WERI-Rb-1 (cell line): ENCODE measurements at regions not wholly inside any gene's neighbourhood (a gene's known extent, or its start where the extent isn't known, plus 50 kb on each side); places are given as distances from the start of the nearest gene placed in this dataset.

Experiments
- DNase-seq: peaks from one replicate; pipeline ENCODE4 v3.0.0-alpha.2; 2020
- H3K27ac ChIP-seq: fragments of 250-450 bp; sonication (Bioruptor Pico); 2 replicates; pipeline ENCODE4 v1.5.1; 2020; ENCODE audit warnings: mild to moderate bottlenecking, moderate library complexity
- H3K27me3 ChIP-seq: fragments of 250-450 bp; sonication (Bioruptor Pico); 2 replicates; pipeline ENCODE4 v1.5.1; 2021; ENCODE audit warnings: mild to moderate bottlenecking, low read depth, moderate library complexity; ENCODE audit not compliant: insufficient read depth, severe bottlenecking
- H3K36me3 ChIP-seq: fragments of 250-450 bp; sonication (Bioruptor Pico); 2 replicates; pipeline ENCODE4 v1.5.1; 2020; ENCODE audit warnings: mild to moderate bottlenecking, moderate library complexity
- H3K4me3 ChIP-seq: 2 replicates; pipeline ENCODE4 v1.5.1; 2011; ENCODE audit warnings: low read depth, mild to moderate bottlenecking, control low read depth, low read length
- H3K9me3 ChIP-seq: fragments of 250-450 bp; sonication (Bioruptor Pico); 2 replicates; pipeline ENCODE4 v1.5.1; 2021; ENCODE audit warnings: mild to moderate bottlenecking, moderate library complexity; ENCODE audit not compliant: severe bottlenecking
- TF ChIP-seq, protein P1 (sequence below): IDR thresholded peaks from 2 replicates; pipeline ENCODE4 v1.5.1; 2011; ENCODE audit warnings: low read depth, mild to moderate bottlenecking, control low read depth, inconsistent platforms, low read length

DNA sequence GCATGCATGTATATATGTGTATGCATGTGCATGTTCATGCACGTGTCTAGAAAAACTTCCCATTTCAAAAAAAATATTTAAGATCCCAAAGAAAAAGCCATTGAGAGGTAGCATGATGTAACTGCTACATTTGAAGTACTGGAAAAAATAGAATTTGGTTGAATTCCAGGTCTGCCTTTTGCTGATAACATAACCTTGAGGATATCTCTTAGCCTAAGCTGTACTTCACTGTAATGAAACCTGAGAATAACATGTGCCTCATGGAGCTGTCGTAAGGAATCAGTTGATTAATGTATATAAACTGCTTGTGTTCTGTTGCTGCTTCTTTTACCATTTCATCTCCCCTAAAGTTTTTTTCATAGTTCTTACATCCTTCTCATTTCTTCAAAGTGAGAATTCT lies 351.8 kb downstream of the GRIA2 start:
- DNase-seq: no peak
- Histone ChIP-seq H3K4me3 (no peak overlapping the region), H3K27ac (no peak overlapping the region), H3K27me3 (no peaks in the 10 kb centered on the region), H3K36me3 (no peaks in the 10 kb centered on the region), H3K9me3 (no peaks in the 10 kb centered on the region)
- TF ChIP-seq, protein P1, sequence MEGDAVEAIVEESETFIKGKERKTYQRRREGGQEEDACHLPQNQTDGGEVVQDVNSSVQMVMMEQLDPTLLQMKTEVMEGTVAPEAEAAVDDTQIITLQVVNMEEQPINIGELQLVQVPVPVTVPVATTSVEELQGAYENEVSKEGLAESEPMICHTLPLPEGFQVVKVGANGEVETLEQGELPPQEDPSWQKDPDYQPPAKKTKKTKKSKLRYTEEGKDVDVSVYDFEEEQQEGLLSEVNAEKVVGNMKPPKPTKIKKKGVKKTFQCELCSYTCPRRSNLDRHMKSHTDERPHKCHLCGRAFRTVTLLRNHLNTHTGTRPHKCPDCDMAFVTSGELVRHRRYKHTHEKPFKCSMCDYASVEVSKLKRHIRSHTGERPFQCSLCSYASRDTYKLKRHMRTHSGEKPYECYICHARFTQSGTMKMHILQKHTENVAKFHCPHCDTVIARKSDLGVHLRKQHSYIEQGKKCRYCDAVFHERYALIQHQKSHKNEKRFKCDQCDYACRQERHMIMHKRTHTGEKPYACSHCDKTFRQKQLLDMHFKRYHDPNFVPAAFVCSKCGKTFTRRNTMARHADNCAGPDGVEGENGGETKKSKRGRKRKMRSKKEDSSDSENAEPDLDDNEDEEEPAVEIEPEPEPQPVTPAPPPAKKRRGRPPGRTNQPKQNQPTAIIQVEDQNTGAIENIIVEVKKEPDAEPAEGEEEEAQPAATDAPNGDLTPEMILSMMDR: no peak

DNA sequence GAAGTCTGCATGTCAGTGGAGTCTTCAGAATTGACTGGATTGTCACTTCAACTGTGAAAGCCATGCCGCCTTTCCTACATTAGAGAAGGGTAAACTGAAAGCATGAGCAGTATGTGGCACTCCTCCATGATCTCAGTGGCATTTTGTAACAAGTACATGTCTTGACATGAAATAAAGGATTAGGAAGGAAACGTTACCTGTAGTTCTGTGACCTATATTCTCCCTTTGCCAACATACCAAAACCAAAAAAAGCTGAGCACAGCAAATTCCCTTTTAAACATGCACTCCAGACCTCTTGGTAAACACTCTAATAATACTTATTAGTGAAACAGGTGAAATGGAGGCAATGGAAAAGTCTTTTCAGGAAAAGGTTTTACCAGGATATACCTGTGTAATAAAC lies 344.2 kb downstream of the GRIA2 start:
- H3K36me3 ChIP-seq: no peaks in the 10 kb centered on the region
- TF ChIP-seq, protein P1: no peak
- no peaks in the 10 kb centered on the region for H3K9me3 ChIP-seq
- DNase-seq: no peak
- no peaks in the 10 kb centered on the region for H3K27me3 ChIP-seq
- H3K27ac ChIP-seq: no peak overlapping the region
- no peak overlapping the region for H3K4me3 ChIP-seq

DNA sequence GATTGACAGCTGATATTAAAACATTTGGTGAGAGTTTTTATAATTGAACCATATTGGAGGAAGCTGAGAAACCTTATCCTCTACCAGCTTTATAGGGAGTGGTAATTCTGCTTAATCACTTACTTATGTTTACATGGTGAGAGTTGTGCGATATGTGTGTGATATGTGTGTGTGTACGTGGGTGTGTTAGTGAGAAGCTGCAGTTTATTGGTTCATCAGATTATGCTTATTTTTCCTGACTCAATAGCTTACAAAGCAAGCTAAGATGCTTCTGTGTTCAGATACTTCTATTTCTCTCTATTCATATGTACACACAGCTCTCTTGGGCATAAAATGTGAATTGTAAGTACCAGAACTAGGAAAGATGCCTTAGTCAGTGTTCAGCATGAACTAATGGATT lies 343.7 kb downstream of the GRIA2 start:
- Histone ChIP-seq H3K36me3 (no peaks in the 10 kb centered on the region), H3K27me3 (no peaks in the 10 kb centered on the region), H3K4me3 (no peak overlapping the region), H3K27ac (no peak overlapping the region), H3K9me3 (no peaks in the 10 kb centered on the region)
- TF ChIP-seq, protein P1: no peak
- no peak for DNase-seq

DNA sequence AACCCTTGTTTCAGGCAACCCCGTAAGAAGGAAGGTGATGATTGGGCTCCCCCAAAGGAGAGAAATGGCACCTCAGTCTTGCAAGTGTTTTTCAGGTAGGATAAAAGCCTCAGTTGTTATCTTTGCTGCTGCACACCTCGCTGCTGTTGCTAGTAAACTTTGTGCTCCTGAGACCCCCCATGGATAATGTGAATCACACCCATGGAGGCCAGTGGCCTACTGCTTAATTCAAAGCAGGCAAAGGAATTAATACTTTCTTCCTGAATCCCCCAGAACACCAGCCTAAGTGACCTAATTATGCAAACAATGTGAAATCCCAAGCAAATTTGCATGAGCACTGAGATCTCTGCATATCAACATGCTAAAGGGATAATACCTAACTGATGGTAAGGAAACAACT lies 337.5 kb downstream of the GRIA2 start:
- Histone ChIP-seq H3K36me3 (no peaks in the 10 kb centered on the region), H3K27ac (no peak overlapping the region), H3K9me3 (no peaks in the 10 kb centered on the region), H3K27me3 (no peaks in the 10 kb centered on the region), H3K4me3 (no peak overlapping the region)
- TF ChIP-seq, protein P1: no peak
- DNase-seq: no peak

DNA sequence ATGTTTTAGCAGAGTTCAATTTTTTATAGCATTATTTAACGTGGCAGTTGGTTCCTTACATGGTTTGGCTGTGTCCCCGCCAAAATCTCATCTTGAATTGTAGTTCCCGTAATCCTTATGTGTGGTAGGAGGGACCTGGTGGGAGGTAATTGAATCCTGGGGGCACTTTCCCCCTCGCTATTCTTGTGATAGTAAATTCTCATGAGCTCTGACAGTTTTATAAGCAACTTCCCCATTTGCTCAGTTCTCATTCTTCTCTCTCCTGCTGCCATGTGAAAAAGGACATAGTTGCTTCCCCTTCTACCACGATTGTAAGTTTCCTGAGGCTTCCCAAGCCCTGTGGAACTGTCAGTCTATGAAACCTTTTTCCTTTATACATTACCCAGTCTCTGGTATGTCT lies 329.5 kb downstream of the GRIA2 start:
- Histone ChIP-seq H3K27me3 (no peaks in the 10 kb centered on the region), H3K36me3 (no peaks in the 10 kb centered on the region), H3K27ac (no peak overlapping the region), H3K9me3 (no peaks in the 10 kb centered on the region), H3K4me3 (no peak overlapping the region)
- no peak for DNase-seq
- TF ChIP-seq, protein P1: no peak

DNA sequence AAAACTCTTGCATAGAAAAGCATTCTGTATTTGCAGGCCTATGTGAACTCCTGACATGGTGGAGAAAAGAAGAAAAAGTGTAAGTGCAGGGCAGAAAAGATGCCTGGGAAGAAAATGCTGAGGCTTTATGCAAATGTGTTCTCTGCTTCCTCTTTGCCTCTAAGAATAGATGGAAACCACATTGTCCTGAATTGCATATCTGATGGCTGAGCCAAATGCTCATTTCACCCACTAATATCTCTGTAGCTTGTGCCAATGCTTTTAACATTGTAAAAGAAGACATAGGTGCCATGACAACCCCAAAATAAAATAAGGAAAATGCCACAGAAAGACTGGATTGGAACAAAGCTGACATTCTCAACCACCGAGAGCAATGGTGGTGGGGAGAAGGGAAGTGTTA lies 307.4 kb downstream of the GRIA2 start:
- Histone ChIP-seq H3K9me3 (peaks cover 15% of the 10 kb centered on the region), H3K4me3 (no peak overlapping the region), H3K36me3 (no peaks in the 10 kb centered on the region), H3K27ac (no peak overlapping the region), H3K27me3 (no peaks in the 10 kb centered on the region)
- TF ChIP-seq, protein P1: no peak
- DNase-seq: no peak
